Adrenal gland (tissue), 5 donors: ENCODE measurements at regions not wholly inside any gene's neighbourhood (a gene's known extent, or its start where the extent isn't known, plus 50 kb on each side); places are given as distances from the start of the nearest gene placed in this dataset.

ENCODE experiments used
- CTCF ChIP-seq, 6 experiments: fragments of 450-650 bp in 4 of 6; fragments of 200-600 bp in 2 of 6; sonication (generic) in 1 of 6; IDR thresholded peaks; 1 replicate in 5 of 6; 2 replicates in 1 of 6; pipeline versions ENCODE4 v1.5.1 to v1.8.0; 2016 to 2021; ENCODE audit warnings: antibody characterized with exemption in 6 of 6, mild to moderate bottlenecking in 2 of 6, moderate library complexity in 1 of 6
- POLR2A ChIP-seq, 2 donors: fragments of 450-650 bp; IDR thresholded peaks; one replicate each; pipeline ENCODE4 v1.6.1; 2017; ENCODE audit warnings: antibody characterized with exemption in 2 of 2, mild to moderate bottlenecking in 2 of 2, moderate library complexity in 1 of 2
- donor health status: DM: no; HTN: no; CAD: no.

GRCh38 chr4:28278676-28279075, 1418.0 kb downstream of the STIM2 start:
- TF ChIP-seq POLR2A (IDR thresholded peaks at IDR 0.05) (no peak), CTCF (IDR thresholded peaks at IDR 0.05) (no peak)
